Esophagus squamous epithelium (tissue), 4 donors: ENCODE measurements at regions not wholly inside any gene's neighbourhood (a gene's known extent, or its start where the extent isn't known, plus 50 kb on each side); places are given as distances from the start of the nearest gene placed in this dataset.

Experiments used
- POLR2A ChIP-seq, 4 donors: fragments of 450-650 bp; IDR thresholded peaks; one replicate each; pipeline ENCODE4 v1.6.1; 2017; ENCODE audit warnings: antibody characterized with exemption in 4 of 4, mild to moderate bottlenecking in 4 of 4, moderate library complexity in 3 of 4
- TF ChIP-seq, protein P1 (sequence below), 6 experiments: fragments of 450-650 bp in 4 of 6; fragments of 200-600 bp in 2 of 6; sonication (generic) in 2 of 6; IDR thresholded peaks; one replicate each; pipeline ENCODE4 v1.5.1; 2016 to 2019; ENCODE audit warnings: antibody characterized with exemption in 6 of 6, mild to moderate bottlenecking in 4 of 6, moderate library complexity in 4 of 6

DNA sequence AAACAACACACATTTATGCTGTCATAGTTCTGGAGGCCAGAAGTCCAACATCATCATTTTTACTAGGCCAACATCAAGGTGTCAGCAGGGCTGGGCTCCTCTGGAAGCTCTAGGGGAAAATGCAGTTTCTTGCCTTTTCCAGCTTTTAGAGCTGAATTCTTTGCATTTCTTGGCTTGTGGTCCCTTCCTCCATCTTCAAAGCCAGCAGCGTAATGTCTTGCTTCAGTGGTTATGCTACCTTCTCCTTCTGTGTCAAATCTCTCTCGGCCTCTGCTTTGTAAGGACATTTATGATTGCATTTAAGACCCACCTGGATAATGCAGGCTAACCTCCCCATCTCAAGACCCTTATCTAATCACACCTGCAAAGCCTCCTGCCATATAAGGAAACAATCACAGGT, 66.5 kb upstream of the ANKRD1 start:
- TF ChIP-seq, protein P1, sequence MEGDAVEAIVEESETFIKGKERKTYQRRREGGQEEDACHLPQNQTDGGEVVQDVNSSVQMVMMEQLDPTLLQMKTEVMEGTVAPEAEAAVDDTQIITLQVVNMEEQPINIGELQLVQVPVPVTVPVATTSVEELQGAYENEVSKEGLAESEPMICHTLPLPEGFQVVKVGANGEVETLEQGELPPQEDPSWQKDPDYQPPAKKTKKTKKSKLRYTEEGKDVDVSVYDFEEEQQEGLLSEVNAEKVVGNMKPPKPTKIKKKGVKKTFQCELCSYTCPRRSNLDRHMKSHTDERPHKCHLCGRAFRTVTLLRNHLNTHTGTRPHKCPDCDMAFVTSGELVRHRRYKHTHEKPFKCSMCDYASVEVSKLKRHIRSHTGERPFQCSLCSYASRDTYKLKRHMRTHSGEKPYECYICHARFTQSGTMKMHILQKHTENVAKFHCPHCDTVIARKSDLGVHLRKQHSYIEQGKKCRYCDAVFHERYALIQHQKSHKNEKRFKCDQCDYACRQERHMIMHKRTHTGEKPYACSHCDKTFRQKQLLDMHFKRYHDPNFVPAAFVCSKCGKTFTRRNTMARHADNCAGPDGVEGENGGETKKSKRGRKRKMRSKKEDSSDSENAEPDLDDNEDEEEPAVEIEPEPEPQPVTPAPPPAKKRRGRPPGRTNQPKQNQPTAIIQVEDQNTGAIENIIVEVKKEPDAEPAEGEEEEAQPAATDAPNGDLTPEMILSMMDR (IDR thresholded peaks at IDR 0.05) = no peak
- TF ChIP-seq POLR2A (IDR thresholded peaks at IDR 0.05) = no peak
